Stomach (tissue), 8 donors: ENCODE measurements at regions not wholly inside any gene's neighbourhood (a gene's known extent, or its start where the extent isn't known, plus 50 kb on each side); places are given as distances from the start of the nearest gene placed in this dataset.

Experiments used
- DNase-seq, 2 donors: peaks; one replicate each; pipeline versions ENCODE4 v3.0.0 to v3.0.0-alpha.2; 2013 to 2019
- H3K27ac ChIP-seq, 5 donors: fragments of 200-600 bp in 4 of 5; sonication (generic) in 4 of 5; one replicate each; pipeline ENCODE4 v1.5.1; 2013 to 2019; ENCODE audit warnings: mild to moderate bottlenecking in 1 of 5, moderate library complexity in 1 of 5
- H3K27me3 ChIP-seq, 3 donors: fragments of 200-600 bp; sonication (generic); one replicate each; pipeline ENCODE4 v1.5.1; 2017 to 2019; ENCODE audit warnings: mixed run types in 1 of 3
- H3K36me3 ChIP-seq, 4 donors: fragments of 200-600 bp; sonication (generic); 1 replicate in 3 of 4; 2 replicates in 1 of 4; pipeline ENCODE4 v1.5.1; 2016 to 2019
- H3K4me1 ChIP-seq, 4 donors: fragments of 200-600 bp; sonication (generic); one replicate each; pipeline ENCODE4 v1.5.1; 2016 to 2019
- H3K4me3 ChIP-seq, 4 donors: fragments of 200-600 bp; sonication (generic) in 3 of 4; one replicate each; pipeline ENCODE4 v1.5.1; 2016 to 2019; ENCODE audit warnings: mild to moderate bottlenecking in 1 of 4
- H3K9me3 ChIP-seq, 4 donors: fragments of 200-600 bp; sonication (generic); one replicate each; pipeline ENCODE4 v1.5.1; 2016 to 2019
- EP300 ChIP-seq: sonication (generic); formaldehyde crosslinking; IDR thresholded peaks from one replicate; pipeline ENCODE4 v1.6.1; 2017; ENCODE audit warnings: antibody characterized with exemption
- POLR2A ChIP-seq, 4 donors: fragments of 450-650 bp; IDR thresholded peaks; one replicate each; pipeline ENCODE4 v1.6.1; 2016; ENCODE audit warnings: antibody characterized with exemption in 4 of 4, control low read depth in 2 of 4, mild to moderate bottlenecking in 1 of 4, moderate library complexity in 1 of 4
- POLR2AphosphoS5 ChIP-seq, 3 donors: sonication (generic); formaldehyde crosslinking; IDR thresholded peaks; one replicate each; pipeline ENCODE4 v1.6.1; 2016; ENCODE audit warnings: antibody characterized with exemption in 3 of 3
- WGBS, 5 donors: extraction: QIAGEN DNeasy Blood & Tissue Kit in 3 of 5; methylation state at CpG; one replicate each; pipeline versions ENCODE4 v1.1.5 to v1.1.7; 2013 to 2018; 5-methylcytosine and 5-hydroxymethylcytosine counted together
- intact Hi-C: fragments of 100-400 bp; cut with DNase I; formaldehyde crosslinking; loops from one replicate; pipeline ENCODE4 v1.15.1; 2023; ENCODE audit warnings: low total_unique reads
- TF ChIP-seq, protein P1 (sequence below), 7 experiments: fragments of 450-650 bp in 4 of 7; fragments of 200-600 bp in 3 of 7; sonication (generic) in 3 of 7; IDR thresholded peaks; one replicate each; pipeline ENCODE4 v1.5.1; 2016 to 2019; ENCODE audit warnings: antibody characterized with exemption in 7 of 7, control low read depth in 2 of 7, mild to moderate bottlenecking in 1 of 7
- donor health status: healthy with polysubstance abuse.
- donor health status: Bipolar disorder and iron deficiency.
- donor health status: healthy.

DNA sequence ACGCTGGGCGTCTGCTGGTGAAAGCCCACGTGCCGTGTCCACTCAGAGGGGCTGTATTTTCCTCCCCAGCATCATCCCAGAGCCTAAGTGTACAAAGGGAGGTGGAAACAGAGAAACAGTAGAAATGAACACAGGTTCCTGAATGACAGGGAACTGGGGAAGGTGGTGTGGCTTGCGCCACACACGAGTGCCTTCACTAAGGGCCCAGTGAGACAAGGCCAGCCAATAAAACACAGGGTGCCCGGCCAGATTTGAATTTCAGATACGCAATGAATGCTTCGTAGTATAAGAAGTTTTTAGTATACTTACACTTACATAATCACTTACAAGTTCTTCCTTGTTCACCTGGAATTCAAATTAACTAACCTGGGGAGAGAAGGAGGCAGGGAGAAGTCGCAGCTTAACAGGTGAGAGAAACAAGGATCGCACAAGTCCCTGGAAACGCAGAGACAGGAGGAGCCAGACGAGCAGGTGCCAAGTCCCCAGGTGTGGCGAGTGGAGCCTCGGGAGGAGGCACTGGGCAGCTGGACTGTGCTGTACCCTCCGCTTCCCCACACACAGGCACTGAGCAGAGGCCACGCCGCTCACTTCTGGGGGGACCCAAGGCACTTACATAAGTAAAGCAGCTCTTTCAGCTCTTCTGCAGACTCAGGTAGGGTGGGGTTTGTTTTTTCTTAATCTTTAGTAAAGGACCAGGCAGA is 105.2 kb upstream of the MGMT start:
- Histone ChIP-seq H3K36me3 (no peaks in the 10 kb centered on the region), H3K4me3 (no peak overlapping the region), H3K9me3 (peaks cover 0 to 5% (median 4%) of the 10 kb centered on the region in 4 donors), H3K27ac (no peak overlapping the region), H3K27me3 (peaks cover 0 to 8% (median 0%) of the 10 kb centered on the region in 3 donors), H3K4me1 (no peaks in the 10 kb centered on the region)
- WGBS, 5 donors = 76 to 86% (median 79%) methylated on average over 18 of the region's 18 CpGs
- intact Hi-C loops = no loop called here
- DNase-seq = no peak
- TF ChIP-seq EP300 (no peak), POLR2AphosphoS5 (IDR thresholded peaks at IDR 0.05) (no peak), POLR2A (IDR thresholded peaks at IDR 0.05) (no peak)
- TF ChIP-seq, protein P1, sequence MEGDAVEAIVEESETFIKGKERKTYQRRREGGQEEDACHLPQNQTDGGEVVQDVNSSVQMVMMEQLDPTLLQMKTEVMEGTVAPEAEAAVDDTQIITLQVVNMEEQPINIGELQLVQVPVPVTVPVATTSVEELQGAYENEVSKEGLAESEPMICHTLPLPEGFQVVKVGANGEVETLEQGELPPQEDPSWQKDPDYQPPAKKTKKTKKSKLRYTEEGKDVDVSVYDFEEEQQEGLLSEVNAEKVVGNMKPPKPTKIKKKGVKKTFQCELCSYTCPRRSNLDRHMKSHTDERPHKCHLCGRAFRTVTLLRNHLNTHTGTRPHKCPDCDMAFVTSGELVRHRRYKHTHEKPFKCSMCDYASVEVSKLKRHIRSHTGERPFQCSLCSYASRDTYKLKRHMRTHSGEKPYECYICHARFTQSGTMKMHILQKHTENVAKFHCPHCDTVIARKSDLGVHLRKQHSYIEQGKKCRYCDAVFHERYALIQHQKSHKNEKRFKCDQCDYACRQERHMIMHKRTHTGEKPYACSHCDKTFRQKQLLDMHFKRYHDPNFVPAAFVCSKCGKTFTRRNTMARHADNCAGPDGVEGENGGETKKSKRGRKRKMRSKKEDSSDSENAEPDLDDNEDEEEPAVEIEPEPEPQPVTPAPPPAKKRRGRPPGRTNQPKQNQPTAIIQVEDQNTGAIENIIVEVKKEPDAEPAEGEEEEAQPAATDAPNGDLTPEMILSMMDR (IDR thresholded peaks at IDR 0.05) = no peak

DNA sequence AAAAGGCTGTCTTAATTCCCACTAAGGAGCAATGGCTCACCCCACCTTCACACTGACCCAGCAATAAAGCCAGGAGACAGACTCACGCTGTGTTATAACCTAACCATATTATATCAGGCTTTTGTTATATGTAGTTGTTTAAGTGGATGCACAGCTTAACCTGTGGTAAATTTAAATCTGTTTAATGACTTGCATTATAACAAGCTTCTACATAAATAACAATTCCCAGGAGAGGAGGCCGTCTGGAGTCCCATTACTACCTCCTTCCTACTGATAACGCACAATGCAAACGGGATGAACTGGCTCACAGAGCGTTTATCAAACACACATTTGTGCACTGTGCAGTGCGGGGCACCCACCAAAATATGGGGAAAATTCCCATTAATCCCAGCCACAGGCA is 102.1 kb upstream of the MGMT start:
- no peak for TF ChIP-seq POLR2A (IDR thresholded peaks at IDR 0.05)
- no peak for TF ChIP-seq POLR2AphosphoS5 (IDR thresholded peaks at IDR 0.05)
- no peak for TF ChIP-seq EP300
- TF ChIP-seq, protein P1 (IDR thresholded peaks at IDR 0.05) = no peak
- WGBS, 5 donors = 58 to 74% (median 63%) methylated on average over 6 of the region's 6 CpGs
- H3K9me3 ChIP-seq = no peaks in the 10 kb centered on the region

DNA sequence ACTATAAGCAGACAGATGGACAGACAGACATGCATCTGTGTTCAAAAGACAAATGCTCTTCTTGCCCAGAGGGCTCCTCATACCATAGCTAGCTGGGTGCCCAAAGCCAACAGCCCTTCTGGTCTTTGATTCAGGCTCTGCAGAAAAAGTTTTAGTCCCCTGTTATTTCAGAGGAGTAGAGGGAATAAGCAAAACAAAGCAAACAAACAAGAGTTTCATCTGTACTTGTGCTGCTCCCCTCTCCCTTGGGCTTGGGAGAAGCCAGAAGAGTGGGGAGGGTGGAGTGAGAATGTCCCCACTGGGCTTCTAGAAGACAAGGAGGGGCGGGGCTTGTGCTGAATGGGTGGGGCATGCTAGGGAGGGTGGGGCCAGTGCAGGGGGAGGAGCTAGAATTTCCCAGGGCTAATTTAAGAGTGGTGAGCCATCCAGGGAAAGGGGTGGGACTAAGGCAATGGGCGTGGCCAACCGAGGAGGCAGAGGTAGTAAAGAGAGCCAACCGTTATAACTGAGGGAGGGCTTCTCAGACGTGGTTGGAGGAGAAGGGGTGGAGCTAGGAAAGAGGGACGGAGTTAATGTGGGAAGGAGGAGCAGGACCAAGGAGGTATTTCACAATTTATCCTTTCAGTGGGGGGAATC is 101.2 kb upstream of the MGMT start:
- Histone ChIP-seq H3K36me3 (no peaks in the 10 kb centered on the region), H3K4me3 (no peak overlapping the region), H3K27ac (no peak overlapping the region), H3K9me3 (no peaks in the 10 kb centered on the region), H3K27me3 (peaks cover 0 to 13% (median 0%) of the 10 kb centered on the region in 3 donors), H3K4me1 (no peaks in the 10 kb centered on the region)
- no peak for DNase-seq
- TF ChIP-seq POLR2A (IDR thresholded peaks at IDR 0.05) = no peak
- TF ChIP-seq POLR2AphosphoS5 (IDR thresholded peaks at IDR 0.05) = no peak
- WGBS, 5 donors = 70 to 82% (median 79%) methylated on average over 6 of the region's 6 CpGs
- intact Hi-C loops = no loop called here

More for the DNA sequence above, 102.1 kb upstream of the MGMT start:
- intact Hi-C loops = no loop called here
- Histone ChIP-seq H3K27me3 (peaks cover 0 to 13% (median 0%) of the 10 kb centered on the region in 3 donors), H3K27ac (no peak overlapping the region), H3K4me1 (no peaks in the 10 kb centered on the region), H3K4me3 (no peak overlapping the region), H3K36me3 (no peaks in the 10 kb centered on the region)
- DNase-seq = no peak

DNA sequence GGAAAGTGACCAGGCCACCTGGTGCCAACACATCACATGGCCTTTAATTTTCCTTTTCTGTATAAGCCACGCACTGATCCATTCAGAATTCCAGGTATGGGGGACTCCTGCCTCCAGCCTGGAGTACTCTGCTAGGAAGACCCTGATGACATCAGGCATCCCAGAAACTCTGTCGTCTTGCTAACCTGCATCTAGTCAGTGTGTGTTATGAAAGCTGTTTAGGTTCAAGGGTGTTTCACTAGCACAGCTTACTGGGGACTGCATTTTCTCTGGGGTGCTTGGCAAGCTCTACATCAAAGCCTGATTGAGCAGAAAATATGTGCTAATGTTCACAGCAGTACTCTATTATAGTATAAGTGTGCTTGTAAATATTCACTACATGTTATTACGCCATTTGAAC is 100.6 kb upstream of the MGMT start:
- 77 to 92% (median 91%) methylated on average over 3 of the region's 3 CpGs for WGBS, 5 donors
- Histone ChIP-seq H3K4me3 (no peak overlapping the region), H3K9me3 (no peaks in the 10 kb centered on the region), H3K27ac (no peak overlapping the region), H3K27me3 (peaks cover 0 to 13% (median 0%) of the 10 kb centered on the region in 3 donors), H3K4me1 (no peaks in the 10 kb centered on the region), H3K36me3 (no peaks in the 10 kb centered on the region)
- intact Hi-C loops = no loop called here
- TF ChIP-seq, protein P1 (IDR thresholded peaks at IDR 0.05) = no peak
- no peak for TF ChIP-seq POLR2A (IDR thresholded peaks at IDR 0.05)
- no peak for TF ChIP-seq POLR2AphosphoS5 (IDR thresholded peaks at IDR 0.05)
- TF ChIP-seq EP300 = no peak
- DNase-seq = no peak

DNA sequence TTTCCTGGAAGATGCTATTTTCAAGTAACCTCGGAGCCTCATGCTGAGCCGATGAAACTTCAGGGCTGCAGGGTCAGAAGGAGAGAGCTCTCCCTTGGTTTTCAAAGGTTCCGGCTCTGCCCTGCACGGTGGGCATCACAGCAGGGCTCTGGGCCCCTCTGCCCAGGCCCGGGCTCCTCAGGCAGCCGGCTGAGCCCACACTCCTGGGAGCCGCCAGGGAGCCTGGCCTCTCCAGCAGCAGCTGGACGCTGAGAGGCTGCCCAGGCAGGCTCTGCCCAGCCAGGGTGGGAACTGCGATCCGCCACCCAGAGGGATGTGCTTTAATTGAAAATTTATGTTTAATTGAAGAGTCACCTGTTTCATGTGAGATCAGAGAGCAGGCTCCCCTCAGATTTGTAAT is 97.5 kb upstream of the MGMT start:
- peaks cover 0 to 24% (median 0%) of the 10 kb centered on the region in 3 donors for H3K27me3 ChIP-seq
- H3K9me3 ChIP-seq = no peaks in the 10 kb centered on the region
- H3K27ac ChIP-seq = no peak overlapping the region
- no peak for DNase-seq
- H3K4me3 ChIP-seq = no peak overlapping the region
- intact Hi-C loops = no loop called here
- no peaks in the 10 kb centered on the region for H3K36me3 ChIP-seq
- no peaks in the 10 kb centered on the region for H3K4me1 ChIP-seq
- no peak for TF ChIP-seq POLR2AphosphoS5 (IDR thresholded peaks at IDR 0.05)
- TF ChIP-seq, protein P1 (IDR thresholded peaks at IDR 0.05) = no peak
- TF ChIP-seq EP300 = no peak
- no peak for TF ChIP-seq POLR2A (IDR thresholded peaks at IDR 0.05)
- 66 to 77% (median 71%) methylated on average over 10 of the region's 10 CpGs for WGBS, 5 donors
